ENCODE measurements at regions not wholly inside any gene's neighbourhood (a gene's known extent, or its start where the extent isn't known, plus 50 kb on each side); places are given as distances from the start of the nearest gene placed in this dataset.

GRCh38 chr2:62309081-62309464, 113.2 kb downstream of the B3GNT2 start:
- H3K36me3 ChIP-seq (ENCODE audit: control insufficient read depth, insufficient read depth, low read length): peaks cover 7% of the 10 kb centered on the region; the same call in 1 of the 3 replicates
- no peaks in the 10 kb centered on the region for H3K9me3 ChIP-seq (replicated peaks; ENCODE audit: control insufficient read depth, insufficient read depth, low read depth, low read length)
- FAIRE-seq: no peak
- H3K4me2 ChIP-seq (ENCODE audit: insufficient read depth, low read length): peak overlapping the region; percentile 59; the same call in 1 of the 2 replicates
- peak overlapping the region in 1 of 2 experiments; percentile 46; a peak in 1 of 4 replicates for H3K9ac ChIP-seq (ENCODE audit: insufficient read depth in 1 of 2, low read depth in 2 of 2, low read length in 2 of 2)
- H4K20me1 ChIP-seq (replicated peaks; ENCODE audit: control insufficient read depth, insufficient read depth, low read length): 0 out of 2 replicates have a peak, but pooled peaks cover 3% of the 10 kb centered on the region
- ChIA-PET CTCF (ENCODE audit: low intra/inter-chr PET ratio) (no interaction called here), POLR2A (interaction anchor here (1.1 to 1.5 kb wide), 2 partner anchors 12 to 26 kb away, joined by 3 to 5 read pairs; no protein-coding TSS in a partner anchor)
- H3K79me2 ChIP-seq (ENCODE audit: control insufficient read depth, insufficient read depth, low read length): peaks cover 21% of the 10 kb centered on the region; the same call in 2 of the 3 replicates
- H3K27me3 ChIP-seq (ENCODE audit: control insufficient read depth in 2 of 2, insufficient read depth in 2 of 2, low read length in 2 of 2): no peaks in the 10 kb centered on the region; a peak in 1 of 5 replicates
- intact Hi-C loops (cut with micrococcal nuclease) (no loop called here), in situ Hi-C loops (cut with MboI) (loop anchor here (10.0 kb wide), 1 partner anchor 304 kb away; no protein-coding TSS in a partner anchor)
- 90% methylated on average over 1 of the region's 1 CpG for WGBS (ENCODE audit: insufficient coverage, low coverage, missing lambda C conversion rate)
- no peak for ATAC-seq
- H3K9me1 ChIP-seq (ENCODE audit: control insufficient read depth, insufficient read depth, low read length): no peaks in the 10 kb centered on the region
- H3K4me1 ChIP-seq (replicated peaks in 1 of 2; ENCODE audit: control insufficient read depth in 2 of 2, insufficient read depth in 2 of 2, low read length in 2 of 2): peaks cover 49 to 63% of the 10 kb centered on the region in 2 experiments
- H2AFZ ChIP-seq (ENCODE audit: low read depth, low read length): peak overlapping the region; percentile 85
- no peak for DNase-seq (ENCODE audit: extremely low read depth in 1 of 4, low spot score in 3 of 4)
- H3K27ac ChIP-seq (ENCODE audit: extremely low read depth, low read depth, low read length): peak overlapping the region; percentile 62; the same call in 2 of the 3 replicates
- no peak overlapping the region for H3K4me3 ChIP-seq
- TF ChIP-seq ZNF707 (CRISPR knock-in tag; conservative IDR thresholded peaks at IDR 0.05) (no peak), ZBTB12 (CRISPR knock-in tag; IDR thresholded peaks at IDR 0.05) (no peak), TEAD1 (CRISPR knock-in tag; IDR thresholded peaks at IDR 0.05) (no peak), ZNF12 (CRISPR knock-in tag; IDR thresholded peaks at IDR 0.05) (no peak), PYGO2 (tag; IDR thresholded peaks at IDR 0.05) (no peak), GATAD2A (IDR thresholded peaks at IDR 0.05) (no peak), NFYB (IDR thresholded peaks at IDR 0.05; ENCODE audit: extremely low read depth, insufficient read length) (no peak), ERF (CRISPR knock-in tag; IDR thresholded peaks at IDR 0.05) (no peak), RBM25 (IDR thresholded peaks at IDR 0.05; ENCODE audit: low read depth, low read length, severe bottlenecking) (peak; percentile 90), CHD4 (IDR thresholded peaks at IDR 0.05; ENCODE audit: insufficient read depth, insufficient replicate concordance, low read depth, low read length, poor library complexity, severe bottlenecking) (peak; percentile 55), ADNP (tag; IDR thresholded peaks at IDR 0.05) (0 out of 2 replicates have a peak, but pooled peaks have one; percentile 20), HDAC2 (IDR thresholded peaks at IDR 0.05) (0 out of 2 replicates have a peak, but pooled peaks have one; percentile 34), NR3C1 (CRISPR knock-in tag; IDR thresholded peaks at IDR 0.05) (no peak), GABPB1 (CRISPR knock-in tag; IDR thresholded peaks at IDR 0.05) (0 out of 2 replicates have a peak, but pooled peaks have one; percentile 5), CBFA2T3 (IDR thresholded peaks at IDR 0.05) (no peak), HDAC3 (IDR thresholded peaks at IDR 0.05; ENCODE audit: borderline replicate concordance, partially characterized antibody) (no peak), KDM1A (IDR thresholded peaks at IDR 0.05) (peak; percentile 53 to 80), ZNF23 (CRISPR knock-in tag; IDR thresholded peaks at IDR 0.05) (no peak), SMARCA5 (IDR thresholded peaks at IDR 0.05) (0 out of 2 replicates have a peak, but pooled peaks have one; percentile 58), BCOR (IDR thresholded peaks at IDR 0.05) (peak; percentile 90)
- BruUV-seq (replicated peaks): no TSS peak
